K562 (cell line): ENCODE measurements at regions not wholly inside any gene's neighbourhood (a gene's known extent, or its start where the extent isn't known, plus 50 kb on each side); places are given as distances from the start of the nearest gene placed in this dataset.

Experiments
- BDP1 ChIP-seq: IDR thresholded peaks from 3 replicates; pipeline ENCODE4 v1.6.1; 2011; ENCODE audit not compliant: insufficient read length, insufficient read depth
- CSDE1 ChIP-seq, 2 experiments: fragments of 450-650 bp; IDR thresholded peaks; 2 replicates each; pipeline ENCODE4 v1.6.1; 2016; ENCODE audit warnings: mild to moderate bottlenecking in 1 of 2
- TCF3 ChIP-seq: sonication (generic); formaldehyde crosslinking; IDR thresholded peaks from 2 replicates; pipeline ENCODE4 v1.4.0; 2020; ENCODE audit warnings: mild to moderate bottlenecking, missing genetic modification reagents
- ZBTB49 ChIP-seq: sonication (generic); formaldehyde crosslinking; IDR thresholded peaks from 2 replicates; pipeline ENCODE4 v1.8.0; 2022; ENCODE audit warnings: missing genetic modification reagents, mild to moderate bottlenecking, borderline replicate concordance
- ZBTB9 ChIP-seq: fragments of 450-650 bp; formaldehyde crosslinking; IDR thresholded peaks from 2 replicates; pipeline ENCODE4 v1.4.0; 2020; ENCODE audit warnings: mild to moderate bottlenecking, moderate library complexity
- ZNF407 ChIP-seq: fragments of 450-650 bp; IDR thresholded peaks from 2 replicates; pipeline ENCODE4 v1.6.1; 2016; ENCODE audit warnings: low read depth
- ZNF644 ChIP-seq: fragments of 200-800 bp; sonication (Bioruptor generic); IDR thresholded peaks from 2 replicates; pipeline ENCODE4 v1.6.1; 2016; ENCODE audit warnings: low read depth, missing genetic modification characterization, missing compliant biosample characterization
- ZNF668 ChIP-seq: fragments of 250-450 bp; sonication (Bioruptor Pico); IDR thresholded peaks from 2 replicates; pipeline ENCODE4 v1.8.0; 2022; ENCODE audit warnings: mild to moderate bottlenecking, inconsistent platforms

- no peak for TF ChIP-seq ZNF644
- no peak for TF ChIP-seq ZNF407
- TF ChIP-seq TCF3, result no peak
- TF ChIP-seq CSDE1 (IDR thresholded peaks at IDR 0.05), result no peak
- TF ChIP-seq BDP1, result no peak
- no peak for TF ChIP-seq ZBTB49 (CRISPR knock-in tag)
- no peak for TF ChIP-seq ZNF668 (CRISPR knock-in tag)
- TF ChIP-seq ZBTB9, result no peak
These were observed 110.2 kb downstream of the LHX2 start (continued) for GRCh38 chr9:124121725-124122124.
